ENCODE measurements at regions not wholly inside any gene's neighbourhood (a gene's known extent, or its start where the extent isn't known, plus 50 kb on each side); places are given as distances from the start of the nearest gene placed in this dataset.

DNA sequence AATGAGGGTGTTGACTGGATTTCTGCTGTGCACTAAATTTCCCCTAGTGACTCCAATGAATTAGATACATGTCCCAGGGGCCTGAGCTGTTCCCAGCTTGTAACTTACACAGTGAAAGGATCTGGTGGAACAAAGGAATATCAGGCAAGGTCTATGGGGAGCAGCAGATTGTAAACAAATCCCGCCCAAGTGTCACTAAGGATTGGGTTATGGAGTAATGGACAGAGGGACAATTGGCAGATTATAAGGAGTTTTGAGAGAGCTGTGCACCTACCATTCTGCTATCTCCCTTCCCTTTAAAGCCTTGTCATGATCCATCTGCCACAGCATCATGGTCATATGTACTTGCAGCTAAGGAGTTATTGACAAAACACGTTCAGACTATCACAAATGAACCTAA is 183.0 kb downstream of the RAB11FIP2 start:
- Histone ChIP-seq H3K27ac (no peak overlapping the region), H3K4me3 (no peak overlapping the region), H3K9me3 (ENCODE audit: low read depth, low read length) (no peaks in the 10 kb centered on the region), H3K36me3 (ENCODE audit: insufficient read depth, low read length) (no peaks in the 10 kb centered on the region), H3K9ac (ENCODE audit: insufficient read length) (no peak overlapping the region)
- TF ChIP-seq POLR2AphosphoS5 (IDR thresholded peaks at IDR 0.05; ENCODE audit: borderline replicate concordance, low read depth, low read length) (no peak), EZH2 (IDR thresholded peaks at IDR 0.05) (no peak), FOXP2 (optimal IDR thresholded peaks at IDR 0.05; ENCODE audit: control extremely low read depth, extremely low read length, insufficient read depth) (no peak)
- no peak for DNase-seq (ENCODE audit: low read depth, low spot score)

DNA sequence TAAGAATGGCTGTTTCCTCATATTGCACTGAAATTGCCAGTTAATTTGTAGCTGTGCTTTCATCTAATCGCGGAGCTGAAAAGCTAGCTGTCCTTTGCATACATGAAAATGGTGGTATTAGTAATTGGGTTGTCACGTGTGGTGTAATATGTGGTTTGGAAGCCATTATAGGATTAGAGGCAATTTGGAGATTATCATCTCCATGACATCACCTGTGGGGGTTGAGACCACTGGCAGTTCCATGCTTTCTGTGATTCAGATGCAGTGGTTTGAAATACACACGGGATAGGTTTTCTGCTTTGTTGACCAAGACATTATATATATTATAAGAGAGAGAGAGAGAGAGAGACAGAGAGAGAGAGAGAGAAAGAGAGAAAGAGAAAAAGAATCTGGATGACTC is 180.8 kb downstream of the RAB11FIP2 start:
- DNase-seq (ENCODE audit: low read depth, low spot score) = no peak
- no peak overlapping the region for H3K9ac ChIP-seq (ENCODE audit: insufficient read length)
- H3K27ac ChIP-seq = no peak overlapping the region
- no peaks in the 10 kb centered on the region for H3K36me3 ChIP-seq (ENCODE audit: insufficient read depth, low read length)
- no peak for TF ChIP-seq EZH2 (IDR thresholded peaks at IDR 0.05)
- no peak for TF ChIP-seq FOXP2 (optimal IDR thresholded peaks at IDR 0.05; ENCODE audit: control extremely low read depth, extremely low read length, insufficient read depth)
- no peak for TF ChIP-seq POLR2AphosphoS5 (IDR thresholded peaks at IDR 0.05; ENCODE audit: borderline replicate concordance, low read depth, low read length)
- H3K4me3 ChIP-seq = no peak overlapping the region
- H3K9me3 ChIP-seq (ENCODE audit: low read depth, low read length) = no peaks in the 10 kb centered on the region

DNA sequence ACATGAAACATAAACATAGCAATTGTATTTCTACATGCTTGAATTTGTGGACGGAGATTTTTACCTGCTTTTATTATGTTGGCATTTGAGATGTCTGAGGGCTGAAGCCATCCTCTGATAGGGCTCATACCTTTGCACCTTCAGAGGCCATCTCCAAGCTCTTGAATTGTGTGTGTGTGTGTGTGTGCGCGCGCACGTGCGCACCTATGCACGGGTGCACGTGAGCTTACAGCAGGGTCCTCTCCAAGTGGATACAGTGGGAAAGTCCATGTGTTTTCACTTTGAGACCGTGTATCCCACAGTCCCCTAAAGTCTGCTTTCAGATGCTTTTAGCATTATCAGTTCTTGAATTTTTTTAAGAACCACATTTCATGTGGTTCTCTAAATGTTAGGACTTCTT is 178.6 kb downstream of the RAB11FIP2 start:
- Histone ChIP-seq H3K9me3 (ENCODE audit: low read depth, low read length) (no peaks in the 10 kb centered on the region), H3K36me3 (ENCODE audit: insufficient read depth, low read length) (no peaks in the 10 kb centered on the region), H3K27ac (no peak overlapping the region), H3K9ac (ENCODE audit: insufficient read length) (no peak overlapping the region), H3K4me3 (no peak overlapping the region)
- no peak for DNase-seq (ENCODE audit: low read depth, low spot score)
- TF ChIP-seq POLR2AphosphoS5 (IDR thresholded peaks at IDR 0.05; ENCODE audit: borderline replicate concordance, low read depth, low read length) (no peak), EZH2 (IDR thresholded peaks at IDR 0.05) (no peak), FOXP2 (optimal IDR thresholded peaks at IDR 0.05; ENCODE audit: control extremely low read depth, extremely low read length, insufficient read depth) (no peak)

DNA sequence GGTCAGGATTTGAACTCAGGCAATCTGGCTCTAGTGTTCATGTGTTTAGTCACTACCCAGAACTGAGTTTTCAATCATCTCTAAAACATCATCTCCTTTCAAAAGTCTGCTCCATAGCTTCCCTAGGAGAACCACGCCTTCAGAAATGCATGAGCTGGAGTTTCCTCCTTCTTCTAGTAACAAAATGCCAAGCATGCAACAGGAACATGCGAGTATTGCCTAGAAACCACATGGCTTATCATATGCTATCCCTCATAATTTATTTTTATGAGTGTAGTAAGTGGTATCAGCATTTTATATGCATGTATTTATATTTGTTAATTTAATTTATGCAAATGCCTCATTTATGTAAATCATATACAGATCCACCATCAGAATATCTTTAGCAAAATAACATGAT is 170.9 kb downstream of the RAB11FIP2 start:
- no peak overlapping the region for H3K27ac ChIP-seq
- DNase-seq (ENCODE audit: low read depth, low spot score) = no peak
- no peaks in the 10 kb centered on the region for H3K9me3 ChIP-seq (ENCODE audit: low read depth, low read length)
- TF ChIP-seq EZH2 (IDR thresholded peaks at IDR 0.05) (no peak), FOXP2 (optimal IDR thresholded peaks at IDR 0.05; ENCODE audit: control extremely low read depth, extremely low read length, insufficient read depth) (no peak), POLR2AphosphoS5 (IDR thresholded peaks at IDR 0.05; ENCODE audit: borderline replicate concordance, low read depth, low read length) (no peak)
- no peaks in the 10 kb centered on the region for H3K36me3 ChIP-seq (ENCODE audit: insufficient read depth, low read length)
- H3K9ac ChIP-seq (ENCODE audit: insufficient read length) = no peak overlapping the region
- H3K4me3 ChIP-seq = no peak overlapping the region

DNA sequence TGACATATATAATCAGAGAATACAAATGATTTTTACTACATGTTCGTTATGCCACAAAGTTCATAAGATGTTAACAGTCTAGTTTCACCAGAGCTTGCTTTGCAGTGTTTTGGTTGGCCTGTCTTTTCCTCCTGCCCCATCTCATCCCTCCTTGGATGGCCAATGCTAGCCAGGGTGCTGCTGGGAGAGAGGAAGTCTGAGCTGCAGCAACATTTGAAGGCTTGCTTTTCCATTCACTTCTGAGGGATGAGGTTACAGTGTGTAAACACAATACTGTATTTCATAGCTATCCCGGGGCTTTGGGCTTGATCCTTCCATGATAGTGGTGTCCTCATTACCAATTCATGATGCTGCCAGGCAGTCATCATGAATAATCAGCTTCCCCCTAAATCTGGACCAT is 170.5 kb downstream of the RAB11FIP2 start:
- no peak for DNase-seq (ENCODE audit: low read depth, low spot score)
- no peak for TF ChIP-seq POLR2AphosphoS5 (IDR thresholded peaks at IDR 0.05; ENCODE audit: borderline replicate concordance, low read depth, low read length)
- H3K9ac ChIP-seq (ENCODE audit: insufficient read length) = no peak overlapping the region
- no peaks in the 10 kb centered on the region for H3K36me3 ChIP-seq (ENCODE audit: insufficient read depth, low read length)
- H3K4me3 ChIP-seq = no peak overlapping the region
- H3K27ac ChIP-seq = no peak overlapping the region
- no peaks in the 10 kb centered on the region for H3K9me3 ChIP-seq (ENCODE audit: low read depth, low read length)

DNA sequence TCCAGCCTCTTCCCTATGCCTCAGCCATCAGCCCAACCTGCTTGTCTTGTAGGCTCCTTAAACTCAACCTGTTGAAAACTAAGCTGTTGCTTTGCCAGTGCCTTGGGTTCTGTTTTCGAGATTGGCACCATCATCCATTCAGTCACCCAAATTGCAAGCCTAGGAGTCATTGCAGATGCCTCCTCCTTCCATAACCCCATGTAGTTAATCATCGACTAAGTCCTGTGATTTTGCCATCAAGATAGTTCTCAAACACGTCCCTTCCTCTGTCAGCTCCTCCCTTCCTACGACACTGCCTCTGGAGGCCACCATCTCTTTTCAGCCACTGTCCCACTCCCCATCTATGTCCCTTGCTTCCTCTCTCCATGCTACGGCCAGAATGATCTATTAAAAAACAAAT is 168.1 kb downstream of the RAB11FIP2 start:
- Histone ChIP-seq H3K36me3 (ENCODE audit: insufficient read depth, low read length) (no peaks in the 10 kb centered on the region), H3K9me3 (ENCODE audit: low read depth, low read length) (no peaks in the 10 kb centered on the region), H3K9ac (ENCODE audit: insufficient read length) (no peak overlapping the region), H3K27ac (no peak overlapping the region), H3K4me3 (no peak overlapping the region)
- DNase-seq (ENCODE audit: low read depth, low spot score) = no peak
- TF ChIP-seq EZH2 (IDR thresholded peaks at IDR 0.05) = no peak
- TF ChIP-seq POLR2AphosphoS5 (IDR thresholded peaks at IDR 0.05; ENCODE audit: borderline replicate concordance, low read depth, low read length) = no peak
- no peak for TF ChIP-seq FOXP2 (optimal IDR thresholded peaks at IDR 0.05; ENCODE audit: control extremely low read depth, extremely low read length, insufficient read depth)

DNA sequence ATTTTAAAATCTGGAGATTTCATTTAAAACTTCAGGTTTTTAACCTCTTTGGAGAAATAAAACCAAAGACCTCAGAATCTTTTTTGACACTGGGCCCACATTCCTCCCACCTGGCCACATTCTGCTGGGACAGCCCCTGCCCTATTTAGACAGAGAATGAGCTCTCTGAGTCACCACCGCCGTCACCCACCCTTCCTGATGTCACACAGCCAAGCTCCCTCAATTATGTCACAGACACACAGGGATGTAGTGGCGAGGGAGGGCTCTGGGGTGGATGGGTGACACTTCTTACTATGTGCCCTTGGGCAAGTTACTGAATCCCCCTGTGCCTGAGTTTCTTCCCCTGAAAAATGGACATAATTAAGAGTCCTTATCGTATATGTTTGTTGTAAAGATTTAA is 162.6 kb downstream of the RAB11FIP2 start:
- Histone ChIP-seq H3K9me3 (ENCODE audit: low read depth, low read length) (no peaks in the 10 kb centered on the region), H3K9ac (ENCODE audit: insufficient read length) (no peak overlapping the region), H3K27ac (no peak overlapping the region), H3K4me3 (no peak overlapping the region), H3K36me3 (ENCODE audit: insufficient read depth, low read length) (no peaks in the 10 kb centered on the region)
- TF ChIP-seq EZH2 (IDR thresholded peaks at IDR 0.05) = no peak
- no peak for TF ChIP-seq POLR2AphosphoS5 (IDR thresholded peaks at IDR 0.05; ENCODE audit: borderline replicate concordance, low read depth, low read length)
- no peak for TF ChIP-seq FOXP2 (optimal IDR thresholded peaks at IDR 0.05; ENCODE audit: control extremely low read depth, extremely low read length, insufficient read depth)
- DNase-seq (ENCODE audit: low read depth, low spot score) = no peak

DNA sequence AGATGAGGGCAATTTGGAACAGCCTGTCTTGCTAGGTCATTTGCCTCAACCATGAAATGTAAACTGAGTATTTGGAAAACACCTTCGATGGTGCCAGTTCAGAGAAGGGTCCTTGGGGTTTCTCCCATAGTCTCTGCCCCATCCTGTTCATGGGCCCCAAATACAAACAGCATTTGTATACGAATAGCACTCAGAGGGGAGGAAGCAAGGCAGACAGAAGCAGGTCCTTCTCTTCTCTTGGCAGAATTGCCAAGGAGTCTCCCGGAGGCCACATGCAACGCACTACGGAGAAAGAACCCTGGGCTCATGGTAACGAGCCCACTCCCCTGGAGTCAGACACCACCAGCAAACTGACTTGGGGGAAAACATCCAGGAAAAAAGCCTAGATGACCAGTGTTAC is 162.1 kb downstream of the RAB11FIP2 start:
- no peak overlapping the region for H3K4me3 ChIP-seq
- H3K27ac ChIP-seq = no peak overlapping the region
- no peak for DNase-seq (ENCODE audit: low read depth, low spot score)
- no peak overlapping the region for H3K9ac ChIP-seq (ENCODE audit: insufficient read length)
- H3K9me3 ChIP-seq (ENCODE audit: low read depth, low read length) = no peaks in the 10 kb centered on the region
- no peaks in the 10 kb centered on the region for H3K36me3 ChIP-seq (ENCODE audit: insufficient read depth, low read length)
- TF ChIP-seq FOXP2 (optimal IDR thresholded peaks at IDR 0.05; ENCODE audit: control extremely low read depth, extremely low read length, insufficient read depth) (no peak), POLR2AphosphoS5 (IDR thresholded peaks at IDR 0.05; ENCODE audit: borderline replicate concordance, low read depth, low read length) (no peak), EZH2 (IDR thresholded peaks at IDR 0.05) (no peak)

DNA sequence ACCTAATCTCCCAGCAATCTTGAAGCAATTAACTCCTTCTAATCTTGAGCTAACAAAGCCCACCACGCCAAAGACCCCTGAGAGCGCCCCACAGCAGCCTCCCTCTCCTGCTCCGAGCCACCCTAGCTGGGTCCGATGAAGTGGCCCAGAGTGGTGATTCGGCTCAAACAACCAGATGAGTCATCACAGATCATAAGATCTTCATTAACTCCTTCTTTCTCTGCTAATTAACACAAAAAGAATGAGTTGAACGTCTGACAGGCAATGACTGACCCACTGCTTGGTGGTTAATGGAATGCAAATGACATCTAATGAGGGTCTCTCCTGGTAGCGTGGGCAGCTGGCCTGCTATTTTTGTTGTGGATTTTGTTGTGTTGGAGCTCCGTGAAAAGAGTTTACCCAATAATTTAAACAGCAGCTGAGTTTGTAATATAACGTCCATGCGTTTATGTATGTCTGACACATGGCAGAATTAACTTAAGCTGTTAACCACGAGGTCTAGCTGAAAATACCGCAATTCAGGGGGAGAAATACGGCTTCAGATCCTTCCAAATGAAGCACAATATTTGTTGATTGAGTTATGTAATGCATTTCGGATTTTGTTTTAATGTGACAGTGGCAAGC is 161.4 kb downstream of the RAB11FIP2 start:
- TF ChIP-seq FOXP2 (optimal IDR thresholded peaks at IDR 0.05; ENCODE audit: control extremely low read depth, extremely low read length, insufficient read depth) (no peak), EZH2 (IDR thresholded peaks at IDR 0.05) (no peak), POLR2AphosphoS5 (IDR thresholded peaks at IDR 0.05; ENCODE audit: borderline replicate concordance, low read depth, low read length) (no peak)
- Histone ChIP-seq H3K9ac (ENCODE audit: insufficient read length) (no peak overlapping the region), H3K36me3 (ENCODE audit: insufficient read depth, low read length) (no peaks in the 10 kb centered on the region), H3K9me3 (ENCODE audit: low read depth, low read length) (no peaks in the 10 kb centered on the region), H3K4me3 (no peak overlapping the region), H3K27ac (no peak overlapping the region)
- DNase-seq (ENCODE audit: low read depth, low spot score) = no peak
